Ishikawa (cell line): ENCODE measurements at regions not wholly inside any gene's neighbourhood (a gene's known extent, or its start where the extent isn't known, plus 50 kb on each side); places are given as distances from the start of the nearest gene placed in this dataset.

Experiments used
- CEBPB ChIP-seq: IDR thresholded peaks from 2 replicates; pipeline ENCODE4 v1.6.1; 2012
- CREB1 ChIP-seq: IDR thresholded peaks from 2 replicates; pipeline ENCODE4 v1.6.1; 2012; ENCODE audit warnings: low read depth
- EGR1 ChIP-seq: IDR thresholded peaks from 2 replicates; pipeline ENCODE4 v1.6.1; 2012
- EP300 ChIP-seq: IDR thresholded peaks from 2 replicates; pipeline ENCODE4 v1.6.1; 2012; ENCODE audit warnings: borderline replicate concordance
- FOXM1 ChIP-seq: IDR thresholded peaks from 2 replicates; pipeline ENCODE4 v1.6.1; 2012; ENCODE audit warnings: low read depth, borderline replicate concordance
- NFIC ChIP-seq: IDR thresholded peaks from 2 replicates; pipeline ENCODE4 v1.6.1; 2012
- RAD21 ChIP-seq: IDR thresholded peaks from 2 replicates; pipeline ENCODE4 v1.6.1; 2012; ENCODE audit warnings: low read depth
- TAF1 ChIP-seq: IDR thresholded peaks from 2 replicates; pipeline ENCODE4 v1.6.1; 2012; ENCODE audit warnings: low read depth, mild to moderate bottlenecking
- TCF12 ChIP-seq: IDR thresholded peaks from 2 replicates; pipeline ENCODE4 v1.6.1; 2012; ENCODE audit warnings: low read depth
- TEAD4 ChIP-seq: IDR thresholded peaks from 2 replicates; pipeline ENCODE4 v1.6.1; 2012
- YY1 ChIP-seq: IDR thresholded peaks from 2 replicates; pipeline ENCODE4 v1.6.1; 2012; ENCODE audit warnings: low read depth
- ZBTB7A ChIP-seq: IDR thresholded peaks from 2 replicates; pipeline ENCODE4 v1.6.1; 2012; ENCODE audit warnings: low read depth
- TF ChIP-seq, protein P1 (sequence below): IDR thresholded peaks from 2 replicates; pipeline ENCODE4 v1.6.1; 2012
- TF ChIP-seq, protein P2 (sequence below): IDR thresholded peaks from 2 replicates; pipeline ENCODE4 v1.6.1; 2012
- TF ChIP-seq, protein P3 (sequence below): IDR thresholded peaks from 2 replicates; pipeline ENCODE4 v1.6.1; 2012; ENCODE audit warnings: low read depth, mild to moderate bottlenecking

DNA sequence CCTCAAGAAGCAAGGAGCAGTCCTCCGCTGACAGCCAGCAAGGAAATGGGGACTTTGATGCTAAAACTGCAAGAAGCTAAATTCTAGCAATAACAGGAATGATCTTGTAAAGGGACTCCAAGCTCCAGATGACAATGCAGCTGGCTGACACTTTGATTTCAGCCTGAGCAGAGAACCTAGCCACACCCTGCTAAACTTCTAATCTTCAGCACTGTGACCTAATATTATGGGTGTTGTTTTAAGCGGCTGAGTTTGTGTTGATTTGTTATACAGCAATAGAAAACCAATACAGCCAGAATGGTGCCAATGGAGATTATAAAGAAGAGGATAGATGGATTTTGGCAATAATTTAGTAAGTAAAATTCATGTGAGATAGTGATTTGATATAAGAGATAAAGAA lies 196.7 kb upstream of the SPHKAP start:
- TF ChIP-seq EP300: no peak
- no peak for TF ChIP-seq CREB1
- TF ChIP-seq NFIC: no peak
- TF ChIP-seq TCF12: no peak
- TF ChIP-seq, protein P1, sequence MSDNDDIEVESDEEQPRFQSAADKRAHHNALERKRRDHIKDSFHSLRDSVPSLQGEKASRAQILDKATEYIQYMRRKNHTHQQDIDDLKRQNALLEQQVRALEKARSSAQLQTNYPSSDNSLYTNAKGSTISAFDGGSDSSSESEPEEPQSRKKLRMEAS: no peak
- no peak for TF ChIP-seq TEAD4
- no peak for TF ChIP-seq ZBTB7A
- TF ChIP-seq TAF1: no peak
- TF ChIP-seq, protein P2, sequence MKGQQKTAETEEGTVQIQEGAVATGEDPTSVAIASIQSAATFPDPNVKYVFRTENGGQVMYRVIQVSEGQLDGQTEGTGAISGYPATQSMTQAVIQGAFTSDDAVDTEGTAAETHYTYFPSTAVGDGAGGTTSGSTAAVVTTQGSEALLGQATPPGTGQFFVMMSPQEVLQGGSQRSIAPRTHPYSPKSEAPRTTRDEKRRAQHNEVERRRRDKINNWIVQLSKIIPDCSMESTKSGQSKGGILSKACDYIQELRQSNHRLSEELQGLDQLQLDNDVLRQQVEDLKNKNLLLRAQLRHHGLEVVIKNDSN: no peak
- TF ChIP-seq, protein P3, sequence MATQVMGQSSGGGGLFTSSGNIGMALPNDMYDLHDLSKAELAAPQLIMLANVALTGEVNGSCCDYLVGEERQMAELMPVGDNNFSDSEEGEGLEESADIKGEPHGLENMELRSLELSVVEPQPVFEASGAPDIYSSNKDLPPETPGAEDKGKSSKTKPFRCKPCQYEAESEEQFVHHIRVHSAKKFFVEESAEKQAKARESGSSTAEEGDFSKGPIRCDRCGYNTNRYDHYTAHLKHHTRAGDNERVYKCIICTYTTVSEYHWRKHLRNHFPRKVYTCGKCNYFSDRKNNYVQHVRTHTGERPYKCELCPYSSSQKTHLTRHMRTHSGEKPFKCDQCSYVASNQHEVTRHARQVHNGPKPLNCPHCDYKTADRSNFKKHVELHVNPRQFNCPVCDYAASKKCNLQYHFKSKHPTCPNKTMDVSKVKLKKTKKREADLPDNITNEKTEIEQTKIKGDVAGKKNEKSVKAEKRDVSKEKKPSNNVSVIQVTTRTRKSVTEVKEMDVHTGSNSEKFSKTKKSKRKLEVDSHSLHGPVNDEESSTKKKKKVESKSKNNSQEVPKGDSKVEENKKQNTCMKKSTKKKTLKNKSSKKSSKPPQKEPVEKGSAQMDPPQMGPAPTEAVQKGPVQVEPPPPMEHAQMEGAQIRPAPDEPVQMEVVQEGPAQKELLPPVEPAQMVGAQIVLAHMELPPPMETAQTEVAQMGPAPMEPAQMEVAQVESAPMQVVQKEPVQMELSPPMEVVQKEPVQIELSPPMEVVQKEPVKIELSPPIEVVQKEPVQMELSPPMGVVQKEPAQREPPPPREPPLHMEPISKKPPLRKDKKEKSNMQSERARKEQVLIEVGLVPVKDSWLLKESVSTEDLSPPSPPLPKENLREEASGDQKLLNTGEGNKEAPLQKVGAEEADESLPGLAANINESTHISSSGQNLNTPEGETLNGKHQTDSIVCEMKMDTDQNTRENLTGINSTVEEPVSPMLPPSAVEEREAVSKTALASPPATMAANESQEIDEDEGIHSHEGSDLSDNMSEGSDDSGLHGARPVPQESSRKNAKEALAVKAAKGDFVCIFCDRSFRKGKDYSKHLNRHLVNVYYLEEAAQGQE: no peak
- TF ChIP-seq YY1: no peak
- TF ChIP-seq RAD21: no peak
- no peak for TF ChIP-seq FOXM1

DNA sequence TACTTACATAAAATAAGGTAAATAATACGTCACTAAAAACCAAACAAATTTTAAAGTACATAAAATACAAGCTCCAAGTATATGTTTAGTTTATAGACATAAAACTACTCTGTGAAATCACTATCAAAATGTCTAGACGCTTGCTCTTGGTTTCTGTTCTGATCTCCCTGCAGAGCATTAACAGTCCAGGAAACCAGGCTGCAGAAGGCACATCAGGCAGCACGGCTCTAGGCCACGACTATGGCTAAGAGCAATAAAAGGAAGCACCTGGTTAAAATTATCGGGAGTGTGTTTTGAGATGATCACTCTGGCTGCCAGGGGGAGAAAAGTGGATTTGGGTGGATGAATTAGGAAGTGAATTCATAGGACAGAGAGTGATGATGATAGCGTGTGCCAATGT lies 196.0 kb upstream of the SPHKAP start:
- no peak for TF ChIP-seq RAD21

DNA sequence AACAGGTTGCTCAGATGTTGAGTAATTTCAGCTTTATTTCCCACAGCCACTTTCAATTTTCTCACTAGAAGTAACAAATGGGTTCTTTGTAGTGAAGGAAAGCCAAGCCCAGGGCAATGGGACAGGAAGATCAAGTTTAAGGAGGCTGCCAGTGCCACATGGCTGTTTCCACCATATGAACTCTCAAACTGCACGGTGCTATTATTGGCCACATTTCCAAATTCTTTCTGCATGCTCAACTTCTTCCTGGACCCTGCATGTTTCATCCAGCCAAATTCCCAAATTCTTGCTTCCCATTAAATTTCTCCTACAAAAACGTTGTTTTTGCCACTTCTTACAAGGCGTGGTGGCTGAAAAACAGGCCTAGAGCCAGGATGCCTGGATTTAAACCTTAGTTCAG lies 193.3 kb upstream of the SPHKAP start:
- TF ChIP-seq EP300 (no peak), EGR1 (no peak), FOXM1 (no peak), TEAD4 (no peak), TCF12 (no peak), YY1 (no peak), NFIC (no peak), RAD21 (no peak), TAF1 (no peak), CREB1 (no peak), CEBPB (no peak)
- TF ChIP-seq, protein P3: no peak
- TF ChIP-seq, protein P2: no peak
- TF ChIP-seq, protein P1: no peak

DNA sequence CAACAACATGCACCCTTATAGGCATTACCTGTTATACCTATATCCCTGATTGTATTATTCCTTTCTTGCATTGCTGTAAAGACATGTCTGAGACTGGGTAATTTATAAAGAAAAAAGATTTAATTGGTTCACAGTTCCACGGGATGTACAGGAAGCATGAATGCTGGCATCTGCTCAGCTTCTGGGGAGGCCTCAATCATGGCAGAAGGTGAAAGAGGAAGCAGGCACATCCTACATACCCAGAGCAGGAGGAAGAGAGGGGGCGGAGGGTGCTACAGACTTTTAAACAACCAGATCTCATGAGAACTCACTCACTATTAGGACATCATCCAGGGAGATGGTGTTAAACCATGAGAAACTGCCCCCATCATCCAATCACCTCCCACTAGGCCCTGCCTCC lies 191.7 kb upstream of the SPHKAP start:
- TF ChIP-seq FOXM1 (no peak), ZBTB7A (no peak)

DNA sequence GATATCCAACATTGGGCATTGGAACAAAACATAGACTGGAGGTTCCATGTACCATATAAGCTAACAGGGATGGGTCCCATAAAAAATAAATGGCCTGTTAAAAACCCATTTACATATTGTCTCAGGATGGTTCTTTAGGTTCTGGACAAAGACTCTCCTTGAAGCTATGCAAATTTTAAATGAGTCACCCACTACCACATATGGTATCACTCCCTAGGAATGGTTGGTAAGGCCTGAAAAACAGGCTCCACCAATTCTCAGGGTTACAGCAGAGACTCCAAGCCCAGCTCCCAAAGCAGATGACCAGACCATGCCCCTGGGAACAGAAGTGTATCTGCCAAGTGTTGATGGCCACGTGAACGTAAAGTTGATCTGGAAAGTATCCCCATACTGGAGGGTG lies 190.7 kb upstream of the SPHKAP start:
- TF ChIP-seq FOXM1 (no peak), TCF12 (no peak)
- TF ChIP-seq, protein P1: no peak

DNA sequence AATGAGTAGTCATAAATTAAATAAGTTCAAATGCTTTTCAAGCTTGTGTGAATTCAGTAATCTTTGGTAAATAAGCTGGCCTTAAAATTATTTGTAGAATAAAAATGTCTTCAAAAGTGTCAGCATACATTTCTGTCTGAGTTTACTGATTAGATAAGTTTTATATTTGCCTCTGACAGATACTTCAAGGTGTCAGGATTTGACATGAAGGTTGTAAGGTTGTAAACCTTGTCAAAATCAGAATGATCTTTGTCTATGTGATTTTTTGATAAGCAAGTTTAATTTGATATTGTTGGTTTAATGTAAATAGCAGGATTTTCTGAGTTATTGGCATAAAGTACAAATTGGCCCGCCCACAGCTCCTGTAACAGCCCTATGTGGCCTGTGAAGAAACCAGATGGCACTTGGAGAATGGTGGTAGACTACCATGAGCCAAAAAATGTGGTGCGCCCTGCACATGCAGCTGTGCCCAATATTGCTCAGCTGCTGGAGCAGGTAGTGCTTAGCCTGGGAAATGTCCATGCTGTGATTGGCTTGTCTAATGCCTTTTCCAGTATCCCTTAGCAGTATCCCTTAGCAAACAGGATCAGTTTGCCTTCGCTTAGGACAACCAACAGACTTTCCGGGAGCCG lies 188.0 kb upstream of the SPHKAP start:
- TF ChIP-seq YY1: no peak
- no peak for TF ChIP-seq CEBPB
- TF ChIP-seq TAF1: no peak
- no peak for TF ChIP-seq FOXM1
- no peak for TF ChIP-seq TCF12
- no peak for TF ChIP-seq ZBTB7A

DNA sequence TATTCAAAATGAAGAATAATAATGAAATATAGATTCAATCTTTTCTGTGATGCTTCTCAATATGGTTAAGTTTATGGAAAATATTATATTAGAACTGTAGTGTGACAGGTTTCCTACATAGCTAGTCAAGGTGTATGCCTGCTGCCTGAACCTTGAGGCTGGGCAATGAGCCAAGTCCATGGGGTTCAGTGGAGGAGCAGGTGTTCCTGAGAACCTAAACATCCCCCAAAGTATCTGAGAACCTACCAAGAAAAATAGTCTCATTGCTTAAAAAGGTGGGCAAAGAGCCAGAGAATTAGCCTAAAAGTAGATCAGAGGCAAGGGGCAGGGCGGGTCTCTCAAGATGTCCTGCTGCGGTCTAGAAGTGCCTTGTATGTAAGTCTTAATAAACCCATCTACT lies 185.9 kb upstream of the SPHKAP start:
- TF ChIP-seq EGR1 (no peak), CEBPB (no peak), EP300 (no peak), YY1 (no peak), CREB1 (no peak), NFIC (no peak), RAD21 (no peak), TCF12 (no peak), TEAD4 (no peak)
- TF ChIP-seq, protein P2: no peak
- TF ChIP-seq, protein P1: no peak
- TF ChIP-seq, protein P3: no peak
